ENCODE measurements at regions not wholly inside any gene's neighbourhood (a gene's known extent, or its start where the extent isn't known, plus 50 kb on each side); places are given as distances from the start of the nearest gene placed in this dataset.

- Histone ChIP-seq H3K27me3 (no peaks in the 10 kb centered on the region), H3K27ac (no peak overlapping the region), H3K4me3 (no peak overlapping the region), H3K9me3 (no peaks in the 10 kb centered on the region), H3K36me3 (no peaks in the 10 kb centered on the region), H3K4me1 (no peaks in the 10 kb centered on the region)
- TF ChIP-seq EP300 (IDR thresholded peaks at IDR 0.05): no peak
- no peak for TF ChIP-seq POLR2AphosphoS5 (IDR thresholded peaks at IDR 0.05)
- TF ChIP-seq CTCF (IDR thresholded peaks at IDR 0.05): no peak
- no peak for TF ChIP-seq POLR2A (IDR thresholded peaks at IDR 0.05)
- DNase-seq: no peak
- intact Hi-C loops (cut with DNase I; ENCODE audit: low total_unique reads): no loop called here
- 61 to 81% (median 76%) methylated on average over 1 of the region's 1 CpG for WGBS, 5 donors
These were observed 958.2 kb downstream of the PCDH7 start for GRCh38 chr4:31678356-31678755.

DNA sequence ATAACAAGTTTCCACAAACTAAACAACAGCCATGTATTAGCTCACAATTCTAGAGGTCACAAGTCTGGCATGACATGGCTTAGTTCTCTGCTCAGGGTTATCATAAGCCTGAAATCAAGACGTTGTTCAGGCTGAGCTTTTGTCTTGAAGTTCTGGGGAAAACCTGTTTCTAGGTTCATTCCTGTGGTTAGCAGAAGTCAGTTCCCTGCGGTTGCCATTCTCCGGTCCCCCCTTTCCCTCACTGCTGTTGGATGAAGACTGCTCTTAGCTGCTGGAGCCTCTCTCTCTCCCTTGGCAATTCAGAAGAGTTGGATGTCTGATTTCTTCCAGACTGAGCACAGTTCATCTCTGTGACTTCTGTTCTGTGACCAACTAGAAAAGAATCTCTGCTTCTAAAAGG lies 962.6 kb downstream of the PCDH7 start:
- no peaks in the 10 kb centered on the region for H3K9me3 ChIP-seq
- no peak for TF ChIP-seq EP300 (IDR thresholded peaks at IDR 0.05)
- TF ChIP-seq POLR2AphosphoS5 (IDR thresholded peaks at IDR 0.05): no peak
- intact Hi-C loops (cut with DNase I; ENCODE audit: low total_unique reads): no loop called here
- 34 to 55% (median 47%) methylated on average over 3 of the region's 3 CpGs for WGBS, 5 donors
- no peak overlapping the region for H3K27ac ChIP-seq
- H3K27me3 ChIP-seq: no peaks in the 10 kb centered on the region
- DNase-seq: peak in 1 of 2 donors; percentile 7
- no peak overlapping the region for H3K4me3 ChIP-seq
- H3K36me3 ChIP-seq: no peaks in the 10 kb centered on the region
- no peaks in the 10 kb centered on the region for H3K4me1 ChIP-seq

GRCh38 chr4:31687717-31688342 lies 967.7 kb downstream of the PCDH7 start:
- Histone ChIP-seq H3K27me3 (no peaks in the 10 kb centered on the region), H3K9me3 (no peaks in the 10 kb centered on the region), H3K27ac (no peak overlapping the region), H3K4me3 (no peak overlapping the region), H3K4me1 (no peaks in the 10 kb centered on the region), H3K36me3 (no peaks in the 10 kb centered on the region)
- no peak for DNase-seq
- TF ChIP-seq CTCF (IDR thresholded peaks at IDR 0.05) (no peak), POLR2A (IDR thresholded peaks at IDR 0.05) (no peak), EP300 (IDR thresholded peaks at IDR 0.05) (no peak), POLR2AphosphoS5 (IDR thresholded peaks at IDR 0.05) (no peak)
- WGBS, 5 donors: 34 to 48% (median 40%) methylated on average over 3 of the region's 3 CpGs
- intact Hi-C loops (cut with DNase I; ENCODE audit: low total_unique reads): no loop called here

DNA sequence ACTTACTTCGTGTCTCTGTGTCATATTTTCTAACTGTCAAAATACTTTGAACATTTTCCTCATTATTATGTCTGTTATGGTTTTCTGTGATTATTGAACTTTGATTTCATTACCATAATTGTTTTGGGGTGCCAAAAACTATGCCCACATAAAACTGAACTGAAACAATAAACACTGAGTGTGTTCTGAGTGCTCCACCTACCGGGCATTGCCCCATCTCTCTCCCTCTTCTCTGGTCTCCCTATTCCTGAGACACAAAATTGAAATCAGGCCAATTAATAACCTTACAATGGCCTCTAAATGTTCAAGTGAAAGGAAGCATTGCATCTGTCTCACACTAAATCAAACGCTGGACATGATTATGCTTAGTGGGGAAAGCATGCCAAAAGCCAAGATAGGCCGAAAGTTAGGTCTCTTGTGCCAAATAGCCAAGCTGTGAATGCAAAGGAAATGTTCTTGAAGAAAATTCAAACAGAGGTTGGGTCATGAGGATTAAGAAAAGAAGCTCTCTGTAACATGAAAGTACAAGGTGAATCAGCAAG lies 972.3 kb downstream of the PCDH7 start:
- Histone ChIP-seq H3K9me3 (no peaks in the 10 kb centered on the region), H3K36me3 (no peaks in the 10 kb centered on the region), H3K27me3 (no peaks in the 10 kb centered on the region), H3K4me3 (no peak overlapping the region), H3K27ac (no peak overlapping the region), H3K4me1 (no peaks in the 10 kb centered on the region)
- intact Hi-C loops (cut with DNase I; ENCODE audit: low total_unique reads): no loop called here
- no peak for TF ChIP-seq CTCF (IDR thresholded peaks at IDR 0.05)
- TF ChIP-seq EP300 (IDR thresholded peaks at IDR 0.05): no peak
- TF ChIP-seq POLR2AphosphoS5 (IDR thresholded peaks at IDR 0.05): no peak
- TF ChIP-seq POLR2A (IDR thresholded peaks at IDR 0.05): no peak
- WGBS, 5 donors: 43 to 67% (median 62%) methylated on average over 4 of the region's 4 CpGs
- DNase-seq: no peak

GRCh38 chr4:31701256-31701655 lies 981.1 kb downstream of the PCDH7 start:
- Histone ChIP-seq H3K27ac (no peak overlapping the region), H3K4me1 (no peaks in the 10 kb centered on the region), H3K9me3 (peaks cover 0 to 6% (median 3%) of the 10 kb centered on the region in 4 donors), H3K4me3 (no peak overlapping the region), H3K36me3 (no peaks in the 10 kb centered on the region), H3K27me3 (no peaks in the 10 kb centered on the region)
- 91 to 94% (median 93%) methylated on average over 15 to 16 of the region's 16 CpGs for WGBS, 5 donors
- no peak for DNase-seq
- intact Hi-C loops (cut with DNase I; ENCODE audit: low total_unique reads): no loop called here
- TF ChIP-seq EP300 (IDR thresholded peaks at IDR 0.05) (no peak), CTCF (IDR thresholded peaks at IDR 0.05) (no peak), POLR2A (IDR thresholded peaks at IDR 0.05) (no peak), POLR2AphosphoS5 (IDR thresholded peaks at IDR 0.05) (no peak)

All from stomach (tissue), 8 donors.